GM21576 (cell line): ENCODE measurements at regions not wholly inside any gene's neighbourhood (a gene's known extent, or its start where the extent isn't known, plus 50 kb on each side); places are given as distances from the start of the nearest gene placed in this dataset.

Source experiments
- ATAC-seq: cut with Tn5 transposase; IDR thresholded peaks from one replicate; pipeline ENCODE4 v1.9.1; 2021; ENCODE audit warnings: mild to moderate bottlenecking, moderate library complexity; ENCODE audit not compliant: unreplicated experiment

DNA sequence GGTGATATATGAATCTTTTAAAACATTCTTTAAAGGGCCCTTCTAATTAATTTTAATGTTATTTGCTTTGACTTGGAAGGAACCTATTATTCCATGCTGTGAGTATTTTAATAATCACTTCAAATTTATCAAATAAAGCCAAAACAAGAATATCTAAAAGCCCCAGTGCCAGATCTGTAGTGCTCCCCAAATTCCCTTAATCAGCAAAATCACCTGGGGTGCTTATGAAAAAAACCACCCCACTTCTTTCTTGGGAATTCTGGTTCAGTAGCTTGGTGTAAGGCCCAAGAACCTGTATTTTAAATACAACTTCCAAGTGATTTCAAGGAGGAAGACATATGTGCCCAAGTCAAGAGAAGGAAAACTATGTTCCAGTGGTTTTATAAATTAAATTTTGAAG is 202.4 kb upstream of the OSR1 start:
- no peak for ATAC-seq

DNA sequence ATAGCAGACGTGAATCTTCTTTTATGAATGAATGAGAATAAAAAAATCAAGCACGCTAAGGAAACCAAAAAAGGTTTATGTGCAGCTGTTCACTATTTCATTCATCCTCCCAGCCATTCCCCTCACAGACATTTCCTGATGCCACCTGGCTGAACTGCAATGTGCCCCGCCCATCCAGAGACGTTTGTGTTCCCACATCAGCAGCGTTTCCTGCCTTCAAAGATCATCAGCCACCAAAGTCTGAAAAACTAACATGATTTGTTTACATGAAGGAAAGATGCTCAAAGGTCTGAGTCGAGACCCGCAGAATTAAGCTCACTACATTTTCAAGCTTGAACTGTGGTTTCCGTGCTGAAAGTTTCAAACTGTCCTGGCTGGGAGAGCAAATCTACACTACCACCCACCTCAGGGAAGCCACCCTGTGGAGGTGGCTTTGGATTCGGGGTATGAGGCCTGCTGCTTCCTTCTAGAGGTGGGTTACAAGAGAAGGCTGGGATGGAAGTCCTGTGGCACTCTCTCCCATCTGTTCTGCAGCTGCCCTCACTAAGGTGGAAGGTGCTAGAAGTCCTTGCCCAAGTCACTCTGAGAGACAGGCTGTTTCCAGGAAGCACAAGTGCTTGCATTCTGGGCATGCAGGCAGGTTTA is 201.3 kb upstream of the OSR1 start:
- no peak for ATAC-seq

DNA sequence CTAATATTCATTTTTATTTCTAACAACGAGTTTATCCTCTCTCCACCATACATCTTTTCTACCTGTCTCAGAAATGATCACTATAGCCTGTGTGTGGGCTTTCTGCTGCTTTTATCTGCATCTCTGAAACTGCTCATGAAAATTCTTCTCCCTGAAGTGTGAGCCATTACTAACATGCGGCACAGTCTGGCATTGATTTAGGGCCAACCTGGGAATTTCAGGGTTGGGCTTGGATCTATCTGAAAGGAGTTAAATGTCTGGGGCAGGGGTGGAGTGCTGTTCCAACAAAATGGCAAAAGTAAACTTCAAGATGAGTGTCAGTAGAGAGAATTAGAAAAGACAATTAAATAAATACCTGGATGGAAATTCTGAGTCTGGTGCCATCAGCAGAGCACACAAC is 198.2 kb upstream of the OSR1 start:
- ATAC-seq = no peak

DNA sequence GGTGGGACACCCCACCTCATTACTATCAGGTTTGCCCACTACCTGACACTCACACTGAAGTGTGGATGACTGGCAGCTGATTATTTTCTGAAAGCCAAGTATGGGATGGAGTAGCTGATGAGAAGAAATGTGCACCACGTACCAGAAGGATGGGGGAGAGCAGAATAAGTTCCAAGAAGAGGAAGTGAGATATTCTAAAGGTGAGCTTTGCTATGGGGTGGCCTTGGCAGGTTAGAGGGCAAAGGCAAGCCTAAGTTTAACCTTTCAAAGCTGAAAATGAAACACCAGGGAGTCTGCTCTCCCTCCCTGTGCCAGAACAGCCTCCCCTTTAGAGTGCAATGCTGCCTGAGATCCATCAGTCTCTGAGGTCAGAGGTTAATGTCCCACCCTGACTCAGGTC is 196.1 kb upstream of the OSR1 start:
- peak; percentile 84 for ATAC-seq

DNA sequence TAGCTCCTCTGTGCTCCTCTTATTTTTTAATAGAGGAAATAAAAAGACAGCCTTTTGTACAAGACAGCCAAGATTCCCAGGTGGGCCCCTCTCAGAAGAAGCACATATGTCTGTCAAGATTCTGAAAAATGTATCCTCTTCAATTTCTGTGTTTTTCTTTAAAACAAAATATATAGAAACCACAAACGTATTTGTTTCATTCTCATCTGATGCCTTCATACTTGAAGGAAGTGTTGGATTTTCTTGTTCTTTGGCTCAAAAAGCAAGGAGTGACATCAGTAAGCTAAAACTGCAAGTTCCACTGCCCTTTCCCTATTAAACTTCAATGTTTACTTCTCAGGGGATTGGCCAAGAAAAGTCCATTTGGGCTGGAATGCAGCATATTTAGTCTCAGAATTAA is 193.8 kb upstream of the OSR1 start:
- no peak for ATAC-seq

DNA sequence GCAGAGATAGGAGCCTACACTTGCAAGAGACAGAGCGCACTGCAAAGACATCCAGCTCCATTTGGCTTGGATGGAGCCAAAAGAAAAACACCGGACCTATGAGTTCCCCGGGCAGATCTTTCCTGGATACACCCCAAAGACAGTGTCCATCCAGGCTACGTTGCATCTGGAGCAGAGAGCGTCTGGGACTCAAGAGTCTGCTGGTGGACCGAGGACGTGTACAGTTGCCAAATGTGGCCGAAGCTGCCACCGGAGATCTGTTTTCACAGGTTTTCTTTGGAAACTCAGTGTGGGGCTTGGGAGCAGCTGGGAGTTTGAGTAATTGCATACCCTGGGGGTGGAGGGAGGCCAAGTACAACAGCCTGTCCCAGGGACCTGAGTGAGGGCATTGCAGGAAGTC is 192.3 kb upstream of the OSR1 start:
- ATAC-seq = no peak

DNA sequence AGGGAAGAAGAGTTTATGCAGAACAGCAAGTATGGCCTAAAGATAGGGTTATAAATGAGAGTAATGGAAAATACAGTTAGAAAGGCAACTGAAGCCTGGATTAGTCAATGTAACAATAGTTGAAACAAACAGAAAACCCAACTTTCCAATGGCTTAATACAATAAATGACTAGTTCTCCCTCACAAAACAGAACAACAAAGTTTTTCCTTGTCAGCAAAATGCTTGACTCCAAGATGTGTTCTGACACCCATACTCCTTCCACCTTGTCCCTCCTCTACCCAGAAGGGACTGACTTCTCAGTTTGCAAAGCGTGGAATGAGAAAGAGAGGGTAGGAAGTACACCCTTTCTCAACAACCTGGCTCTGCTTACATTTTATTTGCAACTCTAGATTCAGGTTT is 191.4 kb upstream of the OSR1 start:
- ATAC-seq = no peak

DNA sequence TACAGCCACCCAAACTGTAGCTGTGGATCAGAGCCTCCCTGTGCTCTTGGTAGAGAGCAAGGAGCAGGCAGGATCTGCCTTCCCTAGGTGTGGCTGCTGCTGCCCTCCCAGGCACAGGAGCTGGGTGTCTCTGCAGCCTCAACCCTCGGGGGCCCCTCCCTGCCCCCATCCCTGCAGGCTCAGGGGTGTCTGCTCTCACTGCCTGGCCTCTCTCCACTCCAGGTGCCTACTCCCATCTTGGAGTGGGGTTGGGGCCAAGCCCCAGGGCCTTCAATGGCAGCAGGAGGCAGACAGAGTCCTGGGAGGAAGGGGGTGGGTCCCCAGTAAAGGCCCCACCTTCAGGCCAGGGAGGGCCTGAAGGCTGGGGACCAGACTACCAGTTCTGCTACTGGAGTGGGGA is 189.7 kb upstream of the OSR1 start:
- ATAC-seq = no peak

DNA sequence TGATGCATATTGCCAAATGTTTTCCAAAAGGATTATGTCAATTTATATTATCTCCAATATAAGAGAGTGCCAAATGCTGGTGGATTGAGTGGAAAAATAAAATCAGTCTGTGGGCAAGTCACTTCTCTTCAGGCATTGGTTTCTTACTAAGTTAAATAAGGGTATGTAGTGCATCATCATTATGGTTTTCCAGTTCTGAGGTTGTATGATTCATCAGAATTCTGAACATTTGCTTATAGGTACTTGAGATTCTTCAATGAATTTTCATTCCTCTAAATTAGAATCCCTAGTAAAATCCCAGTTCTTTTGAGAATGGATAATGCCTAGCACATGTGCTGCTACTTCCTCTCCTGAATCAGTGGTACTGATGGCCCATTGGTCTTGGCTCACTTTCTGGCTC is 188.9 kb upstream of the OSR1 start:
- no peak for ATAC-seq

DNA sequence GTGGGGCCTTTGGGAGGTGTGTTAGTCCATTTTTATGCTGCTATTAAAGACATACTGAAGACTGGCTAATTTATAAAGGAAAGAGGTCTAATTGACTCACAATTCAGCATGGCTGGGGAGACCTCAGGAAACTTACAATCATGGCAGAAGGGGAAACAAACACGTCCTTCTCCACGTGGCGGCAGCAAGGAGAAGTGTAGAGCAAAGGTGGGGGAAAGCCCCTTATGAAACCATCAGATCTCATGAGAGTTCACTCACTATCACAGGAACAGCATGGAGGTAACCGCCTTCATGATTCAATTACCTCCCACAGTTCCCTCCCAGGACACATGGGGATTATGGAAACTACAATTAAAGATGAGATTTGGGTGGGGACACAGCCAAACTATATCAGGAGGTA is 187.1 kb upstream of the OSR1 start:
- ATAC-seq = no peak

DNA sequence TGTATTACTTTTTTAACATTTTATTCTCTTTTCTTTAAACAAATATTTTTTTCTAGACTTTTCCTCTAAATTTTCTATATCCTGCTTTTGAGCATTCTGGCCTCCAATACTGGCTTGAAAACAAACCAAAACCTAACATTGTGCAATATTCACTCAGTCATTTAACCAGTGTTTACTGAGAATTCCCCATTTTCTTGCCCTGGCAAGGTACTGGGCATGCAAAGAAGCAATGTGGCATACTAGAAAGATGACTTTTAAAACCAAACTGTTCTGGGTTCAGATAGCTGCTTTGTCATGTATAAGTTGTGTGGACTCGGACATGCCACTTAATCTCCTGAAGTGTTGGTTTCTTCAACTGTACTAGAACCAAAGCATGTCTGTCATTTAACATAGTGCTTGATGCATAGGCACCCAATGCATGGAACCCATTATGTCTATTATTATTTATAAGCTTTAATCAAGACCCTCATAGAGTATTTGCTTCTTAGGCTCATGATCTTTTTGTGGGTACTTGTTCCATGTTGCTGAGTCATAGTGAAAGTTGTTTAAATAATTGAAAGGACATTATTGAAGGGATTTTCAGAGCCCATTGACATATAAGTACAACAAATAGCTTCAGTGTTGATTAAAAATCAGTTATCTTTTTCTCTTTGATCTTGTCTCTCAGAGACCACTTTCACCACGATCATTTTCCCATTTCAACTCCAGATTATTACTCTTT is 185.4 kb upstream of the OSR1 start:
- no peak for ATAC-seq

DNA sequence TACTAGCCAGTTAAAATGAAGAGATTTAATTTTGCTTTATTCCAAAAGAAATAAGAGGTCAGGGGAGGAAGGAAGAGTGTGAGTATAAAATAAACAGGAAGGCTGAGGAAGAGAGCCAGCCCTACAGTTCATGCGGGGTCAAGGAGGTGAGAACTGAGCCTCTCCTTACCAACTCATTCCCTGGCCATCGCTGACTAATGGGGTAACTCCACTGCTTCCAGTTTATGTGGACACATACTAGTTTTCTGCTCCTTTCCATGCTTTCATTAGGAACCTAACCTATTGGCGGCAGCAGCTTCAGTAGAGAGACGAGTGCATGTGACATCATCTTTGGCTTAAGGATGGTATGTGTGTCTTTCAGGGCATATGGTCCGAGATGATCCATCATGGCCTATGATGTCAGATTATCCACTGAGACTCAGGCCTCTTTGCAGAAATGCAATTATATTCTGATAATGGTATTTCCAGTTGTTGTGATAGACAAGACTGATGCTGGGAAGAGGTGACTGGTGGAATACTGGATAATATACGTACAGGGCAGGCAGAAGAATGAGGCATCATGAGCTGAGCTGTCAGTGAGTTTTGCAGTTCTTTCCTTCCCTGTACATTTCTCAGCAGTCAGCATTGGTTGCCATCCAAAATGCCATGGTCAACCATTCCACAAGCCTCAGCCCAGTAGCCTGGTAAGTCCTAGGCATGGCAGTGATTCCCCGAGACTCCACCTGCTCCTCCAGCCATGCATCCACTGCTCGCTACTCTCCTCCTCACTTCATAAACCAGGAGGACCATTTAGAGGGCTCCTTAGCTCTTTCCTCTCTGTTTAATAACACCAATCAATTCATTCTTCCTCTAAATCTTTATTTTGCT is 184.6 kb upstream of the OSR1 start:
- no peak for ATAC-seq

DNA sequence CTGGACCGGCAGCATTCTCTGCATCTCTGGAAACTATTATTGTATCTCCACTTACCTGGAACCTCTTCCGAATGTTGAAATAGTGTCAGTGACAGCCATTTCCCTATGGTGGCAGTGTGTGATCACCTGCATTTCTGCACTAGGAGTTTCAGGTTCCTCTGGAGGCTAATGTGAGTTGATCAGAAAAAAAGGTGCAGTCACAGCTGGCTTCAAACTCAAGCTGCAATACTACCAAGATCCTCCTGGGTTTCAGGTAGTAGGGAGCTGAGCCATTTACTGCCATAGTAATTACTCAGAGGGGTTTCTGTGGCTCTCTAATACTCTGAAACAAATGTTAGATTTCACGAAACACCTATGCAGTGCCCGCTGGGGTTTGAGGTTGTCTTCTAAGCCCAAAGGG is 183.5 kb upstream of the OSR1 start:
- no peak for ATAC-seq

DNA sequence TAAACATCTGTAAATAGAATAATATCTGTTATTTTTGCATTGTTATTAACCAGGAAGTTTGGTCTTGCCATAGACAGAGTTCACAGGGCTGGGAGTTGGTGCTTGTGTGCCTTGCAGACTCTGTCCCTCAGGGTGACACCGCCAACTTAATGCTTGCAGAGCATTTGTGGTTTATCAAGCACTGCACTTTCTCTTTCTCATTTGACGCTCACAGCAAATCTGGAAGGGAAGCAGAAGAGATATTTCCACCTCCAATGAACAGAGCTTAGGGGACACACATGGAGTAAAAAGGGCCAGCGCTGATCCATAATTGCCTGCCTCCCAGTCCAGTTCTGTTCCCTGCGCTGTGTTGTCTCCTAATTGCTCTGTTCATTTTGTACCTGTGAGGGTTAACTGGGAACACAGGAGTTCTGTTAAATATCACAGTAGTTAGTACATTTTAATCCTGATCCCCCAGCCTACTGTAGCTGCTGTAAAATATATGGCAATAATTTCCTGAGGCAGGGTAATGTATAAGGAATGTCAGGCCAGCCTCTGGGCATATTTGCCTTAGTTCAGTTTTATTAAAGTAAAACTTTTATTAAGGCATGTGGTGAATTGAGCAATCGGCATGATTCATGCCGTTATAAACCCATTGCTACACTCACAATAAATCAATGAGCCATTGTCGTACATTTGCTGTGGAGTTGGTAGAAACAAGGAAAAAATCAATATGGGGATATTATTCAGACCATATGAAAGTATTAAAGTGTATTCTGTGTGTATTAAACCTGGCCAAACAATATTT is 182.5 kb upstream of the OSR1 start:
- no peak for ATAC-seq

DNA sequence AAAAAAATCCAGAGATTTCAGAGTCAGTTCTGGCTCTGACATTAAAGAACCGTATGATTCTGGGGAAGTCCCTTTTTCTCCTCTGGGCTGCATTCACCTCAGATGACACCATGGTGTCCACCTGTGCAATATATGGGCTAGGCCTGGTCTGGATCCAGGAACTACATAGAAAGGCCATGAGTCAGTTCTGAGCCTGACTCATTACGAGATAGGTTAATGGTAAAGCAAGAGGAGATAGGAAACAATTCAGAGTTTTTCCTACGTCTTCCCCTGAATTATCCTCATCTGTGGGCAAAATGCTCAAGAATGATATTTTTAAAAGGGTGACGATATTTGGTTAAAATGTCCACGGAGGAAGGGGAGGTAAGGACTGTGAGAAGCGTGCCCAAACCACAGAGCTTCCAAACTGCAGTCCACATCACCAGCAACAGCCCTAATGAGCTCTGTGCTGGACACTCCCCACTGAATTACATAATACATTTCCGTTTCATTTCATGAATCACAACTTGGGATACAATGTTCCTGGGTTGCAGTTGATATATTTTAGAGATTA is 180.1 kb upstream of the OSR1 start:
- ATAC-seq = no peak

DNA sequence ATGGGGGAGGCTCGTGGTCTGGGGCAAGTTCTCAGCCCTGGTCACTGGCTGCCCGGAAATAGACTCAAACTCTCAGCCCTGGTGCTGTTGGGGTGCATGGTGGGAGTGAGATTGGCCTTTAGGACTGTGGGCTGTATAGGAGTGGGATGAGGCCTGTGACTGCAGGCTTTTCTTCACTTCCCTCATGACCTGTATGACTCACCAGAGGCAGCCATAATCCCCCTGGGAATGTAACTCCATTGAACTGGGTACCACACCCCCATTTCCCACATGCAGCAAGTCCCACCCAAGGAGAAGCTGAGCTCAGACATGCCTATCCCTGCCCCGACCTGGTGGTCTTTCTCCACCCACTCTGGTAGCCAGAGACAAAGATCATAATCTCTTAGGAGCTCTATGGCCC is 177.7 kb upstream of the OSR1 start:
- no peak for ATAC-seq

DNA sequence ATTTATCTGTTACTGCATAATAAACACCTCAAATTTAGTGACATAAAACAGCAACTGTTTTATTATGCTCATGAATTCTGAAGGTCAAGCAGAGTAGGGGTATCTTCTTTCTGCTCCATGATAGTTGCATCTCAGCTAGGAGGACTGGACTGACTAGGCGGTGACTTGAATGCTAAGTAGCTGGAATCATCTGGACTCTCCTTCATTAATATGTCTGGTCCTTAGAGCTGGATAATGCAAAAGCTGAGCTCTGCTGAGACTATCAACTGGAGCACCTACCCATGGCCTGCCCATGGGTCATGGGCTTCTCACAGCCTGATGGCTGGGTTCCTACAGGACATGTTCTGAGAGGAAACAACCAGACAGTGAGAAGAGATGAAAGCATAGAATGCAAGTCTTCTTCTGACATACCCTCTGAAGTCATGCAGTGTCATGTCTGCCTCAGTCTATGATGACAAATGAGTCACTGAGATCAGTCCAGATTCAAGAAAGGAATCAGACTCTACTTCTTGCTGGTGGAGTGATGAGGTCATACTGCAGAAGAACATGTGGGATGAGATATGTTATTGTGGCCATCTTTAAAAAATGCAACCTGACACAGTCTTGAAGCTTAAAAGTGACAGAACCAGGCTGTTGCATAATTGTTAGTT is 174.2 kb upstream of the OSR1 start:
- ATAC-seq = no peak

DNA sequence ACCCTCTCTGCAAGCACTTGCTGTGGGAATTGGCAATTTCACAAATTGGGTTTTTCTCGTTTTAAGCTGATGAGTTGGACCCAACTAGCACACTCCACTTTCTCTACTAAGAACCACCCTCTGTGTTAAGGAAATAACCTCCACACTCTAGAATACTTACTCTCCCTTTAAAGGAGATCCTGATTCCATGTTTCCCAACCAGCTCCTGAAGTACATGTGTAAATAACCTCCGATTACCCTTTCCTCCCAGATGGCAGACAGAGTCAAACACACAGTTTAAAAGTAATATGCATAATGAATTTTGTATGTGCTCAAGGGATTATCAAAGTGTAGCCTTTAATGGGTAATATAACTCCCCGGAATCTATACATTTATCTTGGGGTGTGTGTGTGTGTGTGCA is 171.3 kb upstream of the OSR1 start:
- ATAC-seq = no peak

DNA sequence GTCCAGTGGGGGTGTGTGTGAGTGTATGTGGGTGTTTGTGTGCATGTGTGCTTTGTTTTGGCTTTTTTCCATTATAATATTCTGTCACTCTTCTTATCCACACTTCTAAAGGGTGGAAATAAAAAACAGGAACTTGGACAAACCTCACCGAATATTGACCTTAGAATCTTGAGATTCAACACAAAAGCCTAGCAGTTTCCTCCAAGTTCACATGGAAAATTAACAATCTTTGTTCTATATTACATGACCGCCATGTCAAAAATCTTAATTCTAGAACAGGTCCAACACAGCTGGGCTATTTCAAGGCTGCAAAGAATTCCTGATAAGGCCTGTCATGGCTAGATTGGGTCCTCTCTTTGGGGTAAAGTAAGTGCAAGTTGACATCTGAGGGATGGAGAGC is 169.3 kb upstream of the OSR1 start:
- ATAC-seq = no peak

DNA sequence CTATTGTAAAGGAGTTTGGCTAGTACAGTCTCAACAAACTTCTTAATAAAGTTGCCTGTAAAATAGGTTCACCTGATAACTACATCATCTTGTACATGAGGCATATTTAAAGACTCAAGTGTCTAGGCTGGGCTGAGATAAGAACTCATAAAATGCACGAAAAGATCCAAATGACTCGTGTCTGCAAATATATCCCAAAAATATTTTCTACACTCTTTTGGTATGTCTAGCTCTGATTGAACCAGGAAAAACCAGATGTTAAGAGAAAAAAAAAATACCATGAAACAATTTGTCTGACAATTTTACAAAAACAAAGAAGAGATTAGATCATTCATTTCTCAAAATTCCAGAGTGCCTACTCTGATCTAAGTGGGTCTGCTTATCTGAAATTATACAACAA is 166.9 kb upstream of the OSR1 start:
- no peak for ATAC-seq
